GM18520 (cell line): ENCODE measurements at regions not wholly inside any gene's neighbourhood (a gene's known extent, or its start where the extent isn't known, plus 50 kb on each side); places are given as distances from the start of the nearest gene placed in this dataset.
"Not testable (repeated sequence)": the region's sequence is repeated elsewhere in the genome, so short reads cannot be mapped to it uniquely, and the experiment has no call there.

ENCODE experiments used
- ATAC-seq: cut with Tn5 transposase; IDR thresholded peaks from one replicate; pipeline ENCODE4 v1.9.1; 2021; ENCODE audit not compliant: unreplicated experiment

- ATAC-seq: no peak
Measured at GRCh38 chr10:111560027-111560426, 483.2 kb downstream of the ADRA2A start.

GRCh38 chr10:111561124-111561523 lies 484.3 kb downstream of the ADRA2A start:
- ATAC-seq: no peak

- ATAC-seq: no peak
Measured at GRCh38 chr10:111565542-111565941, 488.7 kb downstream of the ADRA2A start.

- ATAC-seq: no peak
Measured at GRCh38 chr10:111578076-111578475, 501.2 kb downstream of the ADRA2A start.

- no peak for ATAC-seq
Measured at GRCh38 chr10:111579473-111579872, 502.6 kb downstream of the ADRA2A start.

- no peak for ATAC-seq
Measured at GRCh38 chr10:111590703-111591102, 513.9 kb downstream of the ADRA2A start.

- ATAC-seq: no peak
Measured at GRCh38 chr10:111593578-111593977, 516.7 kb downstream of the ADRA2A start.

GRCh38 chr10:111595173-111595572 lies 518.3 kb downstream of the ADRA2A start:
- no peak for ATAC-seq

GRCh38 chr10:111598433-111599059 lies 521.7 kb downstream of the ADRA2A start:
- ATAC-seq: peak; percentile 68

GRCh38 chr10:111599943-111600342 lies 523.1 kb downstream of the ADRA2A start:
- no peak for ATAC-seq

- no peak for ATAC-seq
Measured at GRCh38 chr10:111600772-111601171, 523.9 kb downstream of the ADRA2A start.

GRCh38 chr10:111612273-111612672 lies 535.4 kb downstream of the ADRA2A start:
- ATAC-seq: no peak

GRCh38 chr10:111634191-111634590 lies 549.4 kb downstream of the GPAM start:
- ATAC-seq: no peak

- ATAC-seq: no peak
Measured at GRCh38 chr10:111646021-111646420, 537.5 kb downstream of the GPAM start.

- ATAC-seq: no peak
Measured at GRCh38 chr10:111648046-111648445, 535.5 kb downstream of the GPAM start.

- not testable (repeated sequence) for ATAC-seq
Measured at GRCh38 chr10:111649080-111649479, 534.5 kb downstream of the GPAM start.

- no peak for ATAC-seq
Measured at GRCh38 chr10:111650088-111650487, 533.5 kb downstream of the GPAM start.

GRCh38 chr10:111656066-111656465 lies 527.5 kb downstream of the GPAM start:
- ATAC-seq: no peak

- ATAC-seq: no peak
Measured at GRCh38 chr10:111677759-111678158, 505.8 kb downstream of the GPAM start.

GRCh38 chr10:111686796-111687195 lies 496.8 kb downstream of the GPAM start:
- no peak for ATAC-seq

- no peak for ATAC-seq
Measured at GRCh38 chr10:111698711-111699110, 484.9 kb downstream of the GPAM start.

GRCh38 chr10:111703986-111704385 lies 479.6 kb downstream of the GPAM start:
- no peak for ATAC-seq

- no peak for ATAC-seq
Measured at GRCh38 chr10:111705021-111705420, 478.5 kb downstream of the GPAM start.
